Limb (tissue), 2 donors: ENCODE measurements at regions not wholly inside any gene's neighbourhood (a gene's known extent, or its start where the extent isn't known, plus 50 kb on each side); places are given as distances from the start of the nearest gene placed in this dataset.
"Not testable (repeated sequence)": the region's sequence is repeated elsewhere in the genome, so short reads cannot be mapped to it uniquely, and the experiment has no call there.

ENCODE experiments used
- DNase-seq, 2 donors: peaks; one replicate each; pipeline ENCODE4 v3.0.0-alpha.2; 2016; ENCODE audit errors: extremely low spot score in 2 of 2

GRCh38 chr6:12348530-12349511 lies 58.7 kb downstream of the EDN1 start:
- no peak for DNase-seq

GRCh38 chr6:12350644-12351170 lies 60.5 kb downstream of the EDN1 start:
- DNase-seq: no peak

- no peak for DNase-seq
Observed at GRCh38 chr6:12351672-12352071, 61.5 kb downstream of the EDN1 start.

- no peak for DNase-seq
Observed at GRCh38 chr6:12353731-12354130, 63.6 kb downstream of the EDN1 start.

GRCh38 chr6:12354499-12354898 lies 64.3 kb downstream of the EDN1 start:
- DNase-seq: no peak

- no peak for DNase-seq
Observed at GRCh38 chr6:12355354-12355753, 65.2 kb downstream of the EDN1 start.

GRCh38 chr6:12356431-12356830 lies 66.3 kb downstream of the EDN1 start:
- DNase-seq: no peak

- DNase-seq: no peak
Observed at GRCh38 chr6:12356983-12357972, 67.1 kb downstream of the EDN1 start.

GRCh38 chr6:12359036-12359435 lies 68.9 kb downstream of the EDN1 start:
- DNase-seq: no peak

- DNase-seq: no peak
Observed at GRCh38 chr6:12361042-12361765, 71.0 kb downstream of the EDN1 start.

- not testable (repeated sequence) for DNase-seq
Observed at GRCh38 chr6:12363277-12363650, 73.1 kb downstream of the EDN1 start.

- DNase-seq: no peak
Observed at GRCh38 chr6:12363651-12364381, 73.7 kb downstream of the EDN1 start.

- no peak for DNase-seq
Observed at GRCh38 chr6:12364621-12365020, 74.5 kb downstream of the EDN1 start.

- DNase-seq: no peak
Observed at GRCh38 chr6:12366731-12367130, 76.6 kb downstream of the EDN1 start.

GRCh38 chr6:12367412-12367811 lies 77.3 kb downstream of the EDN1 start:
- no peak for DNase-seq

GRCh38 chr6:12369355-12369754 lies 79.2 kb downstream of the EDN1 start:
- no peak for DNase-seq

GRCh38 chr6:12369781-12370262 lies 79.7 kb downstream of the EDN1 start:
- DNase-seq: no peak

GRCh38 chr6:12371151-12371550 lies 81.0 kb downstream of the EDN1 start:
- DNase-seq: no peak

- DNase-seq: no peak
Observed at GRCh38 chr6:12371641-12372146, 81.5 kb downstream of the EDN1 start.

GRCh38 chr6:12379181-12379580 lies 89.0 kb downstream of the EDN1 start:
- DNase-seq: no peak
